Renal cortical epithelial cell (primary cell): ENCODE measurements at regions not wholly inside any gene's neighbourhood (a gene's known extent, or its start where the extent isn't known, plus 50 kb on each side); places are given as distances from the start of the nearest gene placed in this dataset.

Source experiments
- DNase-seq: peaks from one replicate; pipeline ENCODE4 v3.0.0-alpha.2; 2011; ENCODE audit warnings: low read depth

DNA sequence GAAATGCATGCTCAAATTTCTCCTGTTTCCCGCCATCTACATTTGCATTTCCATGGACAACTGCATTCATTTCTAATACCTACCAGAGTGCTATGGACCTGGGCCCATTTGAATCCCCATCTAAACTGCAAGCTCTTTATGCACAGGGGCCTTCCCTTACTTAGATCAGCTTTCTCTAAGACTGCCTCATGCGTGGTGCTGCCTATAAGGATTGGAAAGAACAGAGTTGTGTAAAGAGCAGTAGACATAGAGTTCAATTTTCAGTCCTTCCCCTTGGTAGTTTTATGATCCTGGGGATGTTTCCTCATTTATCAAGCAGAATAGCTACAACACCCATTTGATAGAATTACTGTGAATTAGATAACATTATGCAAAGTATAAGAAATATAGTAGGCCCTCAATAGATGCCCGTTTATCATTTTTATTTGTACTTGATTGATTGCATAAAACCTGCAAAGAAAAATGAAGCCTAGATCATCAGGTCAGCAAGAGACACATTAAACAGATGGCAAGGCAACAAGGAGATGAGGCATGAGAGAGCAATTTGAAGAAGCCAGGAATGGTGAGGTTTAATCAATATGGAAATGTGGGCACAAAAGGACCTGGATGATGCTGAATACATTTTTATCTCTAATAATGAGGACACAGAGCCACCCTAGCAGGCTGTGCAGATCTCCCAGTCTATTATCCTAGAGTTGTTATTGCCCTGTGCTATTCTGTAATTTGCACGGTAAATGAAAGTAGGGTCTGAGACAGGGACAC is 359.7 kb downstream of the FAM181B start:
- DNase-seq, result no peak

DNA sequence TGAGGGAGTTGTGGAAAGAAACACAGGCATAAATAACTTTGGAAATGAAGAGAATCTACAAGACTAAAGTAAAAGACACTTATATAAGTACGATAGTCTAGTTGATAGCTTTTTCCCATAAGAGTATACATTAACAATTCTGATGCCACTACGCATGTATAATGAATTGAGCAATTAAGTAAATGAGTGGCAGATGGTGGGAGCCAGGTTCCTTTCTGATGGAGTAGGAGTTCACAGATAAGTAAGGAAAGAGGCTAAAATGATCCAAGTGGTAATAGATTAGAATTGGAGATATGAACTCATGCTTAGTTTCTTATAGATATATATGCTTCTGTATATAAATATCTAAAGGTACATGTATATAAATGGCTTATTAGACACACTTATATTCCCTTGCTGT is 368.3 kb downstream of the FAM181B start:
- DNase-seq, result no peak

DNA sequence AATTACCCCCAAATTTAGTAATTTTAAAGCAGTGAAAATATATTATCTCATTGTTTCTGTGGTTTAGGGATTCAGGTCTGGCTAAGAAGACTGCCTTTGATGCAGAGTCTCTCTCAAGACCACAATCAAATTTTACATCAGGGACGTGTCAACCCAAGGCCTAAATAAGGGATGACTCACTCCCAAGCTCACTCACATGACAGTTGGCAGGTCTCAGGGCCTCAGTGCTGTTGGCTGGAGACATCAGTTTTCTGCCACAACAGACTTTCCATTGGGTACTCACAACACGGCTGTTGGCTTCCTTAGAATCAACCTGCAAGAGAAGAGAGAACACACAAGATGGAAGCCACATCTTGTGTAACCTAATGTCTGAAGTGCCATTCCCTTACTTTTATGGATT is 377.3 kb downstream of the FAM181B start:
- DNase-seq, result no peak

DNA sequence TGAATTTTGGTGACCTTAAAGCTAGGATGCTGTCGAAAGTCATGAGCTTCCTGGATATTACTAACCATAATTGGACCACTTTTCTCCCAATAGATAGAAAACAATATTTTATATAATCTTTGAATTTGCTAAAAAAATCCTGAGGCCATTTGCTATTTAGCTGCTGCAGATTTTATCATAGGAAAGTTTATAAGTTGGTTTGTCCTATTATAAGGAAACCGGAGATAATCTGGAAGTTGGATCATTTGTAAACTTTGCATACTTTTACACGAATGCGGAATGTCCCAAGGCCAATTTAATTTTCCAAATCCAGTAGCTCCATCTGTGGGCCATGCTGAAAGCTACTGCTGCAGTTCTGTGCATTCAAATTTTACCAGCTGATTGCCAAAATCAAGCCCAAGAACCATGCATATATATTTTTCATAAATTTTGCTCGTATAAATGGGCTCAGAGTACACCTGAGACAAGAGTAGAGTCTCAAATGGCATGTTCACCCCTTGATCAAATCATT is 378.3 kb downstream of the FAM181B start:
- no peak for DNase-seq

DNA sequence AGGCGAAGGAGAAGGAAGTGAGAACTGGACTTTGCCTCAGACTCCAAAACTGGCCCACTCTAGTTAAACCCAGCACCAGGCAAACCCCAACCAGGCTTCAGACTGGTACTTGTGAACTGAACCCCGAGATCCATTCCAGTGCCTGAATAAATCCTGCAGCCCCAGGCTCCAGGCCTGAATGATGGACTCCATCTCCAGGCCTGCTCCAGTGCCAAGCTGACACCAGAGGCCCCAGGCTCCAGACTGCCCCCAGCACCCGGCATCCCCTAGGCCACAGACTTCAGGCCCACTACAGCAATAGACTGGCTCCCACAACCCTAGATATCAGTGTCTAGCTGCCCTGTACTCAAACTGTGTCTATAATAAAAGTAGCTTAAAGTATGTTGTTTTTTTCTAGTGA is 406.8 kb downstream of the FAM181B start:
- no peak for DNase-seq

DNA sequence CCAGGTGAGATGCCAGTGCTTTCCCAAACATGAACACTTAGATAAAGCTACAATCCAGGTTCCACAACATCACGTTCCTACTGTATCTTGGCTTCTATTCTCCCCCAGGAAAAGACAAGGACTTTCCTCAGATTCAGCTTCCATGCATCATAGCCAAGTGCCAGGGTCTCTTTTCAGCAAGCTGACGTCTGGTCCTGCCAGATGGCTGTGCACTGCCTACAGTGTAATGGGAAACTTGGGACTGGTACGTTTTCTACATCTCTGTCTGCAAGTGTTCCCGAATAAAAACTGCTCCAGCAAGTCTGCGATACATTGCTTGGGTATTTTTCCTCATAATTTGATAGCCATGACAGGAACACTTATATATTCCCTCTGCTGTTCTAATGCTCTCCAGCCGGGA is 412.5 kb downstream of the FAM181B start:
- no peak for DNase-seq

DNA sequence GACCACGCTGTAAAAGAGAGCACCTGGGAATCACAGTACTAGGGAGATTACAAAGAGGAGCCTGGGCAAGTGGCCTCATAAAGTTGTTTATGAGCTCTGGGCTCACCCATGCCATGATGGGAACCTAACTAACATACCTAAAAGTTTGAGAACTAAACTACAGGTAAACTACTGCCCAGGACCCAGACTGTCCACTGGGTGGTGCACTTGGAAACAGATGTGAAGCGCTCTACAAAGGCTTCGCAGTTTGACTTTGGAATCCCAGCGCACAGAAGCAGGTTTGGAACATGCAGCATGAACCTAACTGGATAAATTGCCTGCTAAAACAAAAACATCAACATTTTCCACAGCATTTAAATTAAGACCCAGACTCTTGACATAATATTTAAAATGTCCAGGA is 418.6 kb downstream of the FAM181B start:
- DNase-seq, result peak; percentile 7

DNA sequence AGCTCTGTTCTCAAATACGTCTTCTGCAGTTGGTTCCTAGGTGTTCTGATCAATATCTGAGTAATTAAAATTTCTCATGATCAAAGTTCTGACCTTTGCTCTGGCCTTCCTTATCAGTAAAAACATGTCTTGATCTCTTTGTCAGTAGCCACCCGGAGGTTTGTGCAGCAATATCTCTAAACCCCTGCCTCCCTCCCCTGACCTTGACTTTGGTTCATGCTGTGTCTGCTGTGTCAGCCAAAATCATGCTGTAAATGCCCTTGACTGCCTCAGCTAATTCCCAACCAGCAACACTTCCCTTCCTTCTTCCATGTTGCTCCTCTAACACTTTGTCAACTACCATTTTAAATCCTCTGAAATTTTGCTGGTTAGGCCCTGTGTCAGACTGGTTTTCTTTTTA is 424.7 kb downstream of the FAM181B start:
- DNase-seq, result no peak

DNA sequence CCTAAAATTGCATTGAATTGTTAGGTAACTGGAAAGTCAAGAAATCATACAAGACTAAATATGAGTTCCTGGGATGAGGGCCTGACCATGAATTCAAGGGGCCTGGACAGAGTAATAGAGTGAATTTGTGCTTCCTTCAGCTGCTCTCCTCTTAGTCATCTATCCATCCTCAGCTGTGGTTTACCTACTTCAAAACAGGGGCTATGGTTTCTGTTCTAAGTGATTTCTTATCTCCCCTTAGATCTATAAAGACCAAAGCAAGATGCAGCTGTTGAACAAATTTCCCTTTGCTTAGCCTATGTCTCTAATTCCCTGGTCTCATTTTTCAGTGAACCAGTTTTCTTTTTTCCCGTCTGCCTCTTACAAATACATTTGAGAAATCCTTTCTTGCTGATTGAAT is 428.5 kb downstream of the FAM181B start:
- DNase-seq, result no peak

DNA sequence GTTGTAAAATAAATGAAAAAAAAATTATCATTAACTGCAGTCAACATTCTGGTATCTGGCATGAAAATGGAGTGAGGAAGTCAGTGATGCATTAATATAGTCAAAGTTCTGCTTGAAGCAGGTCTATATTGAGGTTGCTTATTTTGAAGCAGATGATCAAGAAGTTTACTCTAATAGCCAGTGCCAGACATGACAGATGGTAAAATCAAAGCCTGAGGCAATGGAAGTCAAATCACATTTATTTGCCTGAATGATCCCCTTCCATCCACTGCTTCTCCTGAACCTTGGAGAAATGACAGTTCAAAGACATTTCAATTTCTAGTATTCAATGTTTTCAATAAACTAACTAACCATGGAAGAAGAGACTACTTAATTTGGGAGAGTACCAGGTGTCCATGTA is 430.0 kb downstream of the FAM181B start:
- DNase-seq, result no peak

DNA sequence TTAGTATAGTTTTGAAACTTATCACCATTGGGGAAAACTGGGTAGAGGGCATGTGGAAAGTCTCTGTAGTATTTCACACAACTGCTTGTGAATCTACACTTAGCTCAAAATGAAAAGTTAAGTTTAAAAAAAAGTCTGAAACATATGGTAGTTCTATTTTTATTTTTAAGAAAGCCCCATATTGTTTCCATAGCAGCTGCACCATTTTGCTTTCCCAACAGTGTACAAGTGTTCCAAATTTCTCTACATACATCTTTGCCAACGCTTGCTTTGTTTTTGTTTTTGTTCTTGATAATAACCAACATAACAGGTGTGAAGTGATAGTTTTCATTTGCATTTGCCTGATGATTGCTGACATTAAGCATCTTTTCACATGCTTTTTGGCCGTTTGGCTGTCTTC is 445.2 kb downstream of the FAM181B start:
- no peak for DNase-seq

DNA sequence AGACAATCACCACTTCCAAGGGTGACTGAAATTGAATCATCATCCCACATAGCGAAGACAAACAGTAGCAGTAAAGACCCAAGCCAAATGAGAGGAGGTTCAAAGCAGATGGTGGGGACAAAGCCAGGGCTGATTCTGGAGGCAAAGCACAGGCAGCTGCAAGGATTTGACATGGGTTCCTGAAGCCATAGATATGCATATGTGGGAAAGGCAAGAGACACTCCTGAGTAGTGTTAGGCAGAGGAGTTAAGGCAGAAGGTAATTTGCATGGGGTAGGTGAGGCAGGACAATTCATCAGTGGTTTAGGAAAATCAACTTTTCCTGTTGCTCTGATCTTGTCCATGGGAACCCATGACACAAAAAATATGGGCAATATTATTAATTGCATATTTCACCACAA is 462.8 kb downstream of the FAM181B start:
- no peak for DNase-seq

DNA sequence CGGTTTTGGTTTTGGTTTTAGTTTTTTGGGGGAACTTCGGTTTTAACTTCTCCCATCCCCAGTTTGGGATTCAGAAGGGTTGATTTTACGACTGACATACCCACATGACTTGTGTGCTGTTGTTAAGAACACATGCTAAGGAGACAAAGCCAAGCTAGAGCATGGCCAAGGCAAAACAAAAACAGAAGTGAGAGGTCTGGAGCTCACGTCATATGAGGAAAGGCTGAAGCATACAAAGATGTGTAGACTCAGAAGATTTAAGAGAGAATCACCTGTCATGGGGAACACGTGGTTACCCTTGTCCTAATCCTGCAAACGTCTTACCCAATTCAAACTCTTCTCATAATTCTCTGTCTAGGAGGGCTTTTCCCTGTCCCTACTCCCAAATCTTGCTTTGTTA is 465.0 kb downstream of the FAM181B start:
- no peak for DNase-seq

DNA sequence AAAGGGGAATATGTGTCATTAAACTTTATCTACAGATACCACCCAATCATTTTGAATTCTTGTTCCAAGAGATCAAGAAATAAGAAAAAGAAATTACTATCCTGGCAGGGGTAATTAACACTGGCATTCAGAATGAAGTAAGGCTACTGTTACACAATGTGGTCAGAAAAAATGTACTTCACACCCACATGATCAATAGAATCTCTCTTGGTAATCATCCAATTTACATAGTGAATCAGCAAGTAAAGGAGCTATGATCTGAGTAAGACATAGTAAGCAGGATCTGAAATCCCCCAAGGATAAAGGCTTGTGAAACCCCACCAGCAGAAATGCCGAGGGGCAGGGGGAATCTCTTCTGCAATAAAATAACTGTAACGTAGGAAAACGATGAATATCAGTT is 466.5 kb downstream of the FAM181B start:
- DNase-seq, result peak; percentile 4

DNA sequence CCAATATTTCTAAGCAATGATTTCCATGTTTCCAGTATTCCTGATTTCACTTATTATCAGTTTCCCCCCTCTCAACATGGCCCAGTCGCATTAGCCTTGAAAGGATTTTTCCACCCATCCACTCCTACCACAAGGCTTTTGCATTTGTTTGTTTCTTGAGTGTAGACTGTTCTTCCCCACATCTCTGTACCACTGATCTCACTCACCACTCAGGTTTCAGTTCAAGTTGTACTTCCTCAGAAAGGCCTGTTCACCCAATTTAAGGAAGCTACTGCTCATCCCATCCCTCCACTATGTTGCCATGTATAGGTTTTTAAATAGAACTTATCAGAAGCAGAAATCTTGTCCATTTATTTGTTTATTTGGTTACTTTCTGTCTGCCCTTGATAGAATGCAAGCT is 472.3 kb downstream of the FAM181B start:
- DNase-seq, result no peak

DNA sequence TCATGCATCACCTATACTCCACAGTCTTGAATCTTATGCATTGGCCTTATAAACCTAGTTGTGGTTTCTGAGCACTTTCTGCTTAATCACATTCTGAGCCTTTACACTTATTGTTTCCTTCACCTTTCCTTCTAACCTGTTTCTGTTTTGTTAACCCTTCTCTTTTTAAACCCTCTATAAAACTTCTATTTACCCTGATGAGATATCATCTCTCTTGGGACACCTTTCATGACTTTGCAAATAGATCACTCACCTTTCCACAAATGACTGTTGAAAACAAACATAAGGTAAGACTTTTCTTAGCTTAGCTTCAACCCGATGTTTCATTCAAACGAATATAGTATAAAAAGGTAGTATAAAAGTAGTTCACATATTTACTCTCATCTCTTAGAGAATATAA is 483.6 kb downstream of the FAM181B start:
- DNase-seq, result no peak

DNA sequence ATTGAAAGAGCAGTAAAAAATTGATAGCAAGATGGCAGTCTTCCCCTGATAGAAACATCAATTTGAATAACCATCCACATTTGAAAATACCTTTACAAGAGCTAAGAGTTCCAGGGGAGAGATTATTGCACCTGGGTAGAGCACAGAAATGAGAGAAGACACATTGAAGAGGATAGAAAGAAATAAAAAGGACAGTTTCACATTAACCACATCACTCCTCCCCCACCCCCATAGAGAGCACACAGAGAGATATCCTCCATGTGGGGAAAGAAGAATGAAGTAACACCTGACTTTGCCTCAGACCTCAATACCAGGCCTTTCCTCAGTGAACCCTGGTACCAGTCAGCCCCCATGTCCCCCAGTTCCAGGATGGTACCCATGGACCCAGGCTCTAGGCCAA is 486.7 kb downstream of the FAM181B start:
- no peak for DNase-seq

DNA sequence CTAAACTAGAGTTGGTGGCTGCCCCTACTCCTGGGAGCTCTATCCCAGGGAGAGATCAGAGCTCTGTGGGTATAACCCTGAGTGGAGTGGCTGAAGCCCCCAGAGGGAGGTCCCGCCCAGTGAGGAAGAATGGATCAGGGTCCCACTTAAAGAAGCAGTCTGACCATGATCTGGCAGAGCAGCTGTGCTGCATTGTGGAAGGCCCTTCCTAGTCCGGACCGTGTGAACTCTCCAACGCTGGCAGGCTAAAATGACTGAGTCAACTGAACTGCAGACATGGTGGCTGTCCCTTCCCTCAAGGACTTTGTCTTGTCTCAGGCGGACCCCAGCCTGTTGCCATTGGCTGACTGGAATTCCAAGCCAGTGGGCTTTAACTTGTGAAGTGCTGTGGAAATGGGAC is 494.2 kb downstream of the FAM181B start:
- no peak for DNase-seq

DNA sequence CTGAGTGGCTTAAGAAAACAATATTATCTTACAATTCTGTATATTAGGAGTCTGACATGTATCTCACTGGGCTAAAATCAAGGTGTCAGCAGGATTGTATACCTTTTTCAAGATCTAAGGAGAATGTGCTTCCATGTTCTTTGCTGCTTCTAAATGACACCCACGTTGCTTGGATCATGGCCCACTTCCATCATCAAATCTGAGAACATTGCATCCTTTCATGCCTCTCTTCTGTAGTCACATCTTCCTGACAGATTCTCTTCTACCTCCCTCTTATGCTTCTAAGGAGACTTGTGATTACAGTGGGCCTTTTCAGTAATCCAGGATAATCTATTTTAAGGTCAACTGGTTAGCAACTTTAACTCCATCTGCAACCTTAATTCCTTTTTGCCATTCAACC is 499.4 kb downstream of the FAM181B start:
- DNase-seq, result no peak

DNA sequence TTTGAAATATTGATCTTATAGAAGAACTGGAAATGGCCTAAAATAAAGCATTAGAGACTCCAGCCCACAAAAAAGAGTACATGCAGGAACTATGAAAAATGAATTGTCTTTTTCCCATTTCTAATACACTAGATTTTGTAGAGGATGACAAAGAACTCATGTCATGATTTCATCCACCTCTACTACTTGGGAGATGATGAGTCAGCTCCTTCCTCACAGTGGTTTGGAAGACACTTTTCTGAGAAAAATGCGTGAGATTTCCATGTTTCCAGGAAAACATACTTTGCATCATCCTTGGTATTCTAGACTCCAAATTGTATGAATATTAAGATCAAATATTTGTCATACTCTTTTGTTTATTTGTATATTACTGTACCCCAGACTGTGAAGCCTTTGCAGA is 500.5 kb downstream of the FAM181B start:
- no peak for DNase-seq

DNA sequence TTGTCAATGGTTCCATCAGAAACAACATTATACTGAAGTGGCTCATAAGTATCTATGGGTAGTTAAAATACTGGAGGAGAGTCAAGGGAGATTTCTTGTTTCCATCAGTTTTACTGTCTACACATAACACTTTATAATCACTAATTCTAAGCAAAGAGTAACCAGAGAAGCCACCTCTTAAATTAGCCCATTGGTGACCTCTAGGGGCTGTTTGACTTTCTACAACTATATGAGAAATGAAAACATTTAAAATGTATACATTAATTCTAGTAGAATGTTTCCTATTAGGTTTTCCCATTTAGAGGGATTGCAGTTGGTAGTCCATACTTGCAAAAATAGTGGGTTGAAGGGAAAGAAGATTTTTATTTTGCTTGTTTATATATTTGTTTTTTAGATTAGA is 504.3 kb downstream of the FAM181B start:
- peak; percentile 34 for DNase-seq

DNA sequence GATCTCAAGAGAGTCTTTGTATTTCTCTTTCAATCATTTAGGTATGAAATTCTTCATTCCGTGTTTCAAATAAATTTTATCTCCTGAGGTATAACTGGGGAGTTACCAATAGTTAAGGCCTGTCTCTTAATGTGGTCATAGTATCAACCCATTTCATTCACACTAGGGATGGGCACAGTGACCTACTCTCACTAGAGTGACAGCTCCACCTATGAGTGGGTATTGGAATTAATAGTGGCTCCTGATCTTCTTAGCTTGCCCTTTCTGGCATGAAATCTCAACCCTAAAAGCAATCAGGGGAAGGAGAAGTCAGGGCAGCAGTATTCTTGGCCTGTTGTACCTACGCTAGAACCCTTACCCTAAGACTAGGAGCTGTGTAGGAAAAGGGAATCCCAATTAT is 507.7 kb downstream of the FAM181B start:
- no peak for DNase-seq

DNA sequence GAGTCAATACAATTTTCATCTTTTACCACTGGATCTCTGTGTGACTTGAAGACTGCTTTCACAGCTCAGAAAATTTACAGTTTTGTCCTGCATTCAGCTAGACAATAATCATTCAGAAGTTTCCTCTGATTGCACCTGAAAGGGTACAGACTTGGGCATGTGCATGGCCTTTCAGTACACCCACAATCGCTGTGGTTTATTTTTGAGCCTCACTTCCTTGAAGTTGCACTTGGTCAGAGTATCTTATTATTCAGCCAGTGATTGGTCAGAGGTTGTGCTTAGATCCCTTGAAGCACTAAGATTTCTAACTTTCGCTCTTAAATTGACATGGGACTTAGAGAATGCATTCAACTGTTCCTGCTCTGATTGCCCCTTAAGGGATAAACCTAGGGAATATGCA is 508.2 kb downstream of the FAM181B start:
- no peak for DNase-seq

DNA sequence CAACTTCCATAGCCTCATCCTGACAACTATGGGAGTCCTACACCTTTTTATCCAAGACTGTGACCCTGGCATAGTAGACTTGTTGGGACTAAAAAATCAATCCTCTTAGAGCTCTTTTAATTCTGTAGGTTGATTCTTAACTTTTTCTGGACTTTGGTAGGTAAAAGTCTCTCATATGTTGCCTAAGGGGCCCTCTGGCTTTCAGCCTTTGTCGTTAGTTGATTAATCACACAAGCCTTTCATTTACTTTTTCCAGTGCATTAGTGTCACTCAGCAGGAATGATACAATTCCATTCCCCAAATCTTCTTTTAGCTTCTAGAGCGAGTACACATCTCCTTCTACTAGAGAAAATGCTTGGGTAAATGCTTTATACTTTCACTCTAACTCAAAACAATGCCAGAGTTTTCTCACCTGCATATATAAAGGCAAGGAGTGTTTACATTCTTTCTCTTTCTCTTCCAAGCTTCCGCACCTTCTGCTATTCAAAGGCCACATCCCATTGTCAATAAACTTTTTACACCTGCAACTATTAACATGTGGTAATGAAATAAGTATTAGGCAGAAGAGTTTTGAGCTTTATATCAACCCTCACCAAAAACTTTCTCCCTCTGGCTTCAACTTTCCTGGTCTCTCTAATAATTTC is 516.6 kb downstream of the FAM181B start:
- no peak for DNase-seq
